ENCODE measurements at regions not wholly inside any gene's neighbourhood (a gene's known extent, or its start where the extent isn't known, plus 50 kb on each side); places are given as distances from the start of the nearest gene placed in this dataset.

- DNase-seq (ENCODE audit: low read depth in 3 of 3, low spot score in 1 of 3) = no peak
These were observed 288.5 kb downstream of the ZEB1 start for GRCh38 chr10:31607481-31607880.

DNA sequence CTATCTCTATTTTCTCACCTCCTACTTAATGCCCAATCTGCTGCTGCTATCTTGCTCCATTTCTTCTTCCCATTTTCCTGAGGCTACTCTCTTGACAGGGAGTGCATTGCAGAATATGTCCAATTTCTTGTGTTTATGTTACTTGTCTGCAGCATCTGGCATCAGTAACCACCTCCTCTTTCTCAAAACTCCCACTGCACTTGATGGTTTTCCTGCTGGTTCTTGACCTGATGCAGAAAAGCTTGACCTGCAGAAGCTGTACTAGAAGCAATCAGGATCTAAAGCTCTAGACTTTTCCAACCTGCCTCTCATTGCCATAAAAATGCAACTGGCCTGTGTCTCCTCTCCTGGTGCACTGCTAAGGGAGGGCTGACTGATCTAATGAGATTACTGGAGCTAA lies 287.8 kb downstream of the ZEB1 start:
- no peak for DNase-seq (ENCODE audit: low read depth in 3 of 3, low spot score in 1 of 3)

DNA sequence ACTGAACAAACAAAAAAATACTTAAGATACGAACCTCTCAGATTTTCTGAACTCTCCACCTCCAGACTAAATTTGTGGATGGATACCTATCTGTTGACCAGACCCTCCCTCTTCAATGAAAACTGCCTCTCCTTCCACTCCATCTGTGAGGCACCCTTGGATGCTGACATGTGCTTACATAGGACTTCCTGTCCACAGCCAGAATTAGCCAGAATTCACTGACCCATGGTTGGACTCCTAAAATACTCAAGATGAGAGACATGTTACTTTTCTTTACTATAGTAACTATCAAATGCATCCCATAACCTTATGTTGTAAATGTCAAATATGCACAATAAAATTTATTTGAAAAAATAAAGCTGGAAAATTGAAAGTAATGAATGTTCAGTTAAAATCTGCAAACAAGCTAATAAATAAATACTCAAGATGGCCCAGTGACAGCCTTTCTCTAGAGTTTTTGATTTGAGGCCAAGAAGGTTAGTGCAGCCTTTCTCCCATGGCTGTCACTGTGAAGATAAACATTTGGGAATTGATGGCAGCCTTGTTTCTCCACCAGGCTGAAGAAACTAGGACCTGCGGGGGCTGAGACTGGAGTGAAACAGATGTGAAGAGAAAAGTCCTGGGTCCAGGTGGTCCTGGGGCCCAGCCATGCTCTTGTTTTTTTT lies 287.0 kb downstream of the ZEB1 start:
- no peak for DNase-seq (ENCODE audit: low read depth in 3 of 3, low spot score in 1 of 3)

GRCh38 chr10:31605426-31605825 lies 286.4 kb downstream of the ZEB1 start:
- DNase-seq (ENCODE audit: low read depth in 3 of 3, low spot score in 1 of 3) = no peak

DNA sequence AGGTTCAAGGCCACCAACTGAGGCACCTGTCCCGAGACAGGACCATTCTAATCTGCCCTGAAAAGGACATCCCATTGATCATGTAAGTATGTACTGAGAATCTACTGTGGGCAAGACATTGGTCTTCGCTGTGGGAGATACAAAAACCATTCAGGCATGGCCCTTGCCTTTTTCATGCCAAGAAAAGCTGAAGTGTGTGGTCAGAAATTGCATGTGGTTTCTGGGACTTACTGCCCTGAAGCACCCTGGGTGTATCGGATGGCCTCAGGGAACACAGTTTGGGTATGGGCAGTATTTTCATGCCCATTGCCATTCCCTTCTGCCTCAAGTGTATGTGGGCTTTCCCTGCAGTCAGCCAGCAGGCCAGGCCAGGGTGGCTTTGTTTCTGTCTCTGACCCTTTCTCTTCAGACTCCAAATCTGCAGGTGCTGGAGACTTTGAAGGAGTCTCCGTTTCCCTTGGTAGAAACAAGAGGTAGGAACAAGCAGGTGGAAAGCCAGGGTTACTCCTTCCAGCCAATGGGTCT lies 285.7 kb downstream of the ZEB1 start:
- no peak for DNase-seq (ENCODE audit: low read depth in 3 of 3, low spot score in 1 of 3)

DNA sequence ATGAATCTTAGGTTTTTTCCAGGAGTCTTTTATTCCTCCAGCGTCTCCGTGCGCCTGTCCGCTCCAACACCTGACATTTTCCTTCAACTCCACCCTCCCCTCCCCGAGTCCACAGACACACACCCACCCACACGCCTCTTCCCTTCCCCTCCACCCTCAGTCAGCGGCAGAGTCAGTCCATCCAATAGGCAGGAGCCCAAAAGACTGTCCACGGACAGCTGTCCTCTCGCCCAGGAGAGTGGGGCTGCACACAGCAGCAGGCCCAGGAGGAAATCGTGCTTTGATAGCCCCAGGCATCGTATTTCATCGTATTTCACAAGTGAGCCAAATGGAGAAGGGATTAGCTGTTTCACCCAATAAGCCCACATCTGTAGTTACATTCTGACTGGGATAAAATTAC lies 285.1 kb downstream of the ZEB1 start:
- DNase-seq (ENCODE audit: low read depth in 3 of 3, low spot score in 1 of 3) = no peak

- peak; percentile 3 to 55 (median 28) for DNase-seq (ENCODE audit: low read depth in 3 of 3, low spot score in 1 of 3)
These were observed 284.4 kb downstream of the ZEB1 start for GRCh38 chr10:31603235-31604087.

DNA sequence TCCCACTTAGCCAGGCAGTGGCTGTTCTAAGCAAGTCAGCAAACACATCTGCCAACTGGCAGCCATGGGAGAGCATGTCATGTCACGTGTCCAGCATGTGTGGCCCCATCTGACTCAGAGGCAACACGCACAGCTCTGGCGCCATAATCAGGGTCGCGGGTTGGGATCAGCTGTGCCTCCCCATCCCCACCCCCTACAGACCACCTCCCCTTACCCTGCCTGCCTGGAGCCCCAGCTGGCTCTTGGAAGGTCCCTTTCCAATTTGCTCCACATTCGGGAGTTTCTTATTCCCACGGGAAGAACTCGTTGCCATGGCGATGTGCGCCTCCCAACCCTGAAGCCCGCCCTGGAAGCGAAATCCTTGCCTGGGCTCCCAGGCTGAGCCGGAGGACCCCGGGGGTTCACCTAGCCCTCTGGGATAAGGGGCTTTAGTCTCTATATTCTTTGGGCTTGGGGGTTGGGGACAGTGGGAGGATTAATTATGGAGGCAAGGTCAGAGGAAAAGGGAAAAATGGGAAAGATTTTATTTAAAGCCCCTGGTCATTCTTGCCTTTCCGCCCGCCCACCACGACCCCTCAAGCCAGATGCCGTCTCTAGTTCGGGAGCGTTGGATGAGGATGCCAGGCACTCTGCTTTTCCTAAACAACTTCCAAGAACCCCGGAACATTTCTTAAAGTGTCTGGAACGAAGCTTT lies 283.7 kb downstream of the ZEB1 start:
- no peak for DNase-seq (ENCODE audit: low read depth in 3 of 3, low spot score in 1 of 3)

DNA sequence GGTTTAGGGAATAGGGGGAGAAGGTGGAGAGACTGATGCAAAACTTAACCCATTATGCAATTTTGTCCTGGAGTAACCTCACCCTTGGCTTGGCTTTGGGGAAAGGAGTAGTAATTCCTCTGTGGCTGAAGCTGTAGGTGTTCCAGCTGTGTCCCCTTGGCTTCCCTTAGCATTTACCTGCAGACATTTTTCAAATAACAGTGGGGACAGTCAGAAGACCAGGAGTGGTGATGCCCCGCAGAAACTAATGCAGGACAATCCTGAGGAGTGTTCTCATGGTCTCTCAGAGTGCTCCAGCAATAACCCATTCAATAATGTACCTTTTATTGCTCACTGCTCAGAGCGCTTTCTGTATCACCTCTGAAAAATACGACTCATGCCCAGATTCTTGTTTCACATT lies 282.1 kb downstream of the ZEB1 start:
- no peak for DNase-seq (ENCODE audit: low read depth in 3 of 3, low spot score in 1 of 3)

DNA sequence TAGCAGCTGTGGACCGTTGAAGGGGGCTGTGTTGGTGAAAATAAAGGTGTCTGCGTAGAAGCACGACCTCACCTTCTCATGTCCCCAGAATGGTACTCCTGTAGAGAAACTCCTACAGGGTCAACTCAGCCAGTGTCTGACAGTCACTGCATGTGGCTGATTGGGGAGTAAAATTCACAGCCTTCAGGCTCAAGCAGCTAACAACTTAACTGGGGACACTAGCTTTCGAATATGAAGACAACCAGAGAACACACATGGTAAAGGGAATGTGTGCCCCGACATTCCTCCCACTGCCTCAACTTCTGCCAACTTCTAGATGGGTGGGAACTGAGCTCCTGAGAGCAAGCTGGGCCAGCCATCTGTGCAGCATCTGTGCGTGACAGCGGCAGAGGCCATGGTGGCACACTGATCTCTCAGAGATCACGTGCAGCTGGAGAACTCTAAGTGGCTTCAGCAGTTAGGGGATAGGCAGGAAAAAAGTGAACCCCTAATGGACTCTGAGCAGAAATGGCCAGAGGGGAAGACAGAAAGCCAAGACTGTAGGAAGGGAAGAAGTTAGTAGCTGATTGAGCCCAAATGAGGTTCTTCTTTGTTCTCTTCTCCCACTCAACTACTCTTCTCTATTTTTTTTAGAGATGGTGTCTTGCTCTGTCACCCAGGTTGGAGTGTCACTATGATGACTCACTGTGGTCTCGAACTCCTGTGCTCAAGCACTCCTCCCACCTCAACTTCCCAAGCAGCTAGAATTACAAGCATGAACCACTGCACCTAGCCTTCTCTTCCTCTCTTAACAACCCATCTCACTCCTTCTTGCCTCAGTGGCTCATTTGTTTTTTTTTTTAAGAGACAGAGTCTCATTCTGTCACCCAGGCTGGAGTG lies 280.8 kb downstream of the ZEB1 start:
- DNase-seq (ENCODE audit: low read depth in 3 of 3, low spot score in 1 of 3) = no peak

- no peak for DNase-seq (ENCODE audit: low read depth in 3 of 3, low spot score in 1 of 3)
These were observed 277.7 kb downstream of the ZEB1 start for GRCh38 chr10:31596765-31597164.

GRCh38 chr10:31595992-31596391 lies 277.0 kb downstream of the ZEB1 start:
- no peak for DNase-seq (ENCODE audit: low read depth in 3 of 3, low spot score in 1 of 3)

DNA sequence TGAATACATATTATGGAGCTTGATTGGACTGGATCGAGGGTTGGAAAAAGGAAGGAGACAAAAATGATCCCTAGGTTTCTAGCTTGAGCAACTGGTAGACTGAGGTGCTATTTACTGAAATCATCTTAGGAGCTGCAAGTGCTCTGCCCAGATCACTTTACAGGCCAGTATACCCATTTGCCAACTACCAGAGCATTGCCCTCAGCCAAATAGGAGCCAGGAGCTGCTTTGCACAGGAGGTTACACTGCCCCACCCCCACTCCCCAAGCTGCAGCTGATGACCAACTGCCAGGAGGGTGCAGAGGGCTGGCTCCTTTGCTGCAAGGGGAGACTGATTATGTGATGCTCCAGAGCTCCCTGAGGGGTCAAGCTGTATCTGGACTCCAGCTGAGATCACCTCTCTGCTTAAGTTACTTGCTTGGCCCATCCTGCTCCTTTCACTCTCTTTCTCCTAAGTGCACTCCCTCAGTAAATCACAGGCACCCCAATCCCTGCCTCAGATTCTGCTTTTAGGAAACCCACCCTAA lies 275.4 kb downstream of the ZEB1 start:
- DNase-seq (ENCODE audit: low read depth in 3 of 3, low spot score in 1 of 3) = no peak

- DNase-seq (ENCODE audit: low read depth in 3 of 3, low spot score in 1 of 3) = no peak
These were observed 274.1 kb downstream of the ZEB1 start for GRCh38 chr10:31593124-31593523.

DNA sequence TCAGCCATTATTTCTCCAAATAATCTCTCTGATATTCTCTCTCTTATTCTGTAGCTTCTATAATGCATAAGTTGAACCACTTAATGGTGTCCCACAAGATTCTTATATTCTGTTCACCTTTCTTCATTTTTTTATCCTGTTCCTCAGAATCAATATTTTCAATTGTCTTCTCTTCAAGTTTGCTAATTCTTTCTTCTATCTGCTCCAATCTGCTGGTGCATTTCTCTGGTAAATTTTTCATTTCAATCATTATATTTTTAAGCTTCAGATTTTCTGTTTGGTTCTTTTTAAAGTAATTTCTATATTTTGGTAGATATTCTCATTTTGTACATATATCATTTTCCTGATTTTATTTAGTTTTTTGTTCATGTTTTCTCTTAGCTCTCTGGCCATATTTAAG lies 272.6 kb downstream of the ZEB1 start:
- DNase-seq (ENCODE audit: low read depth in 3 of 3, low spot score in 1 of 3) = no peak

DNA sequence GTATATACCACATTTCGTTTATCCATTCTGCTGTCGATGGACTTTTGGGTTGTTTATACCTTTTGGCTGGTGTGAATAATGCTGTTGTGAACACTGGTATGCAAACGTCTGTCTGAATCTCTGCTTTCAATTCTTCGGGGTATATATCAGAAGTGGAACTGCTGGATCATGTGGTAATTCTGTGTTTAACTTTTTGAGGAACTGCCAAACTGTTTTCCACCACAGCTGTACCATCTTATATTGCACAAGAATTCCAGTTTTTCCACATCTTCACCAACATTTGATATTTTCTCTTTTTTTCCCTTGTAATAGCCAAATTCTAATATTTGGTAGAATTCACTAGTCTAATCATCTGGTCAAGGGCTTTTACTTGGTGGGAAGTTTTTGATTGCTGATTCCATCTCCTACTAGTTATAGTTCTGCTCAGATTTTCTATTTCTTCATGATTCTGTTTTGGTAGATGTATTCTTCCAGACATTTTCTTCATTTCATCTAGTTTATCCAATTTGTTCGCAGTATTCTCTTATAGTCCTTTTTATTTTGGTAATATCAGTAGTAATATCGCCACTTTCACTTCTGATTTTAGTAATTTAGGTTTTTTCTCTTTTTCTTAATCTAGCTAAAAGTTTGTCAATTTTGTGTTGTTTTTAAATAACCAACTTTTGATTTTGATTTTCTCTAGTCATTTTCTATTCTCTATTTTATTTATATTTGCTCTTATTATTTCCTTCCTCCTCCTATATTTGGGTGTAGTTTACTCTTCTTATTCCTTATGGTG lies 271.2 kb downstream of the ZEB1 start:
- no peak for DNase-seq (ENCODE audit: low read depth in 3 of 3, low spot score in 1 of 3)

- no peak for DNase-seq (ENCODE audit: low read depth in 3 of 3, low spot score in 1 of 3)
These were observed 268.7 kb downstream of the ZEB1 start for GRCh38 chr10:31587691-31588090.

DNA sequence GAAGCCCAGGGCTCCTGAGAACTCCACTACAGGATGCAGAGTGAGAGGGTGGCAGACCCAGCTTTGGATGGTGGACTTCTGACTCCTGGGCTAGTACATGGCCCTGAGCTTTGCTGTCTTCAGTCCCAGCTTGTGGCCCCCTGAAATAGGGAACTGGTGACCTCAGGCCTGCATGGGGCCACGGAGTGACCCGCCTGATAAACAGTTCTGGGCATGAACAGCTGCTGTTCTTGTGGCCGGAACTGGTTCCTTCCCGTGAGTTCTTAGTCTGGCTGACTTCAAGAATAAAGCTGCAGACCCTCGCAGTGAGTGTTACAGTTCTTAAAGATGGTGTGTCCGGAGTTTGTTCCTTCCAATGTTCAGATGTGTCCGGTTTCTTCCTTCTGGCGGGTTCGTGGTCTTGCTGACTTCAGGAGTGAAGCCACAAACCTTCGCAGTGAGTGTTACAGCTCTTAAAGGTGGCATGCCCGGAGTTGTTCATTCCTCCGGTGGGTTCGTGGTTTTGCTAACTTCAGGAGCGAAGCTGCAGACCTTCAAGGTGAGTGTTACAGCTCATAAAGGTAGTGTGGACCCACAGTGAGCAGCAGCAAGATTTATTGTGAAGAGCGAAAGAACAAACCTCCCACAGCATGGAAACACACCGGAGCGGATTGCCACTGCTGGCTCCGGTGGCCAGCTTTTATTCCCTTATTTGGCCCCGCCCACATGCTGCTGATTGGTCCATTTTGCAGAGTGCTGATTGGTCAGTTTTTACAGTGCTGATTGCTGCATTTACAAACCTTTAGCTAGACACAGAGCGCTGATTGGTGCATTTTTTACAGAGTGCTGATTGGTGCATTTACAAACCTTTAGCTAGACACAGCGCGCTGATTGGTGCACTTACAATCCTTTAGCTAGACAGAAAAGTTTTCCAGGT lies 268.0 kb downstream of the ZEB1 start:
- DNase-seq (ENCODE audit: low read depth in 3 of 3, low spot score in 1 of 3) = no peak

GRCh38 chr10:31584876-31585275 lies 265.9 kb downstream of the ZEB1 start:
- no peak for DNase-seq (ENCODE audit: low read depth in 3 of 3, low spot score in 1 of 3)
